ENCODE measurements at regions not wholly inside any gene's neighbourhood (a gene's known extent, or its start where the extent isn't known, plus 50 kb on each side); places are given as distances from the start of the nearest gene placed in this dataset.
A peak's percentile ranks its signal among the peaks of the same experiment; 100 is the strongest.
"Not testable (repeated sequence)": the region's sequence is repeated elsewhere in the genome, so short reads cannot be mapped to it uniquely, and the experiment has no call there.

DNA sequence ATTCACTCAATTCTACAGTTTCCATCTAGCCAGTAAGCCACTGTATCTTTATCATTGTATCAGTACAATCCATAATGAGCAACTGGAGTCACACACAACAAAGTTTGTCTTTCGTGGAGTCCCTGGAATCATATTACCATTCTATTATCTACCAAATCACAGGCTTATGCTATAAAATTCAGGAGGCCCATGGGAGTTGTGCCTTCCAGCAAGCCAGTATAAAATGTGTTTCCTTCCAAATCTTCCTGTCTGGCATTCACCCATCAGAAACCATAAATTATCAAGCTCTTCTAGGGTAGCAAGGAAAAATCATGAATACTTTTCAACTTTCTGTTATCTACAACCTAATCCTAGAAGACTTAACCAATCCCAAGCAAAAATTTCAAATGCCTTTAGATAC, 1383.3 kb upstream of the PCDH7 start:
- no peak for DNase-seq

DNA sequence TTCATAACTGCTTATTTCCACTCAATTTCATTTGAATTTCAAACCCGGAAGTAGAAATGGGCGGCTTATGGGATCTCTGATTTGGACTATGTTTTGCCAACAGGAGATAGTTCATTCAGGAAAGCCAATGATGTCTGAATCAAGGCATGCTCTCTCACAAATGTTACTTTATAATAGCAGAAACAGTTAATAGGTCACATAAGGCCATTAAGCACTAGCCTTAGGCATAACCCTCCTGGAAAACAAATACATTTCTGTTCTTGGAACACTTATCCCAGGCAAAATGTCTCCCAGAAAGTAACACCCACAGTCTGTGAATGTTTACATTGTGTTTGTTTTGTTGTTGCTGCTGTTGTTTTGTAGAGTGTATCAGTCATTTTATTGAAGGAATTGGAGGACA, 1347.2 kb upstream of the PCDH7 start:
- DNase-seq: no peak

DNA sequence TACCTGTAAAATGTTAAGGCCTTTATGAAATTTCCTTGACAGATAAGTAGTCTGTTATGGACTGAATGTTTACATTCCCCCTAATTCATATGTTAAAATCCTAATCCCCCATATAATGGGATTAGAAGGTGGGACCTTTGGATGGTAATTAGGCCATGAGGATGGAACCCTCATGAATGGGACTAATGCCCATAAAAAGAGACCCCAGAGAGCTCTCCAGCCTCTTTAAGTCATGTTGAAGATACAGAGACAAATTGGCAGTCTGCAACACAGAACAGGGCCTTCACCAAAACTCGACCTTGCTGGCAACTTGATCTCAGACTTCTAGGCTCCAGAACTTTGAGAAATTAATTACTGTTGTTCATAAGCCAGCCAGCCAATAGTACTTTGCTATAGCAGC, 1344.5 kb upstream of the PCDH7 start:
- no peak for DNase-seq

GRCh38 chr4:29378237-29378636, 1341.9 kb upstream of the PCDH7 start:
- DNase-seq: not testable (repeated sequence)

DNA sequence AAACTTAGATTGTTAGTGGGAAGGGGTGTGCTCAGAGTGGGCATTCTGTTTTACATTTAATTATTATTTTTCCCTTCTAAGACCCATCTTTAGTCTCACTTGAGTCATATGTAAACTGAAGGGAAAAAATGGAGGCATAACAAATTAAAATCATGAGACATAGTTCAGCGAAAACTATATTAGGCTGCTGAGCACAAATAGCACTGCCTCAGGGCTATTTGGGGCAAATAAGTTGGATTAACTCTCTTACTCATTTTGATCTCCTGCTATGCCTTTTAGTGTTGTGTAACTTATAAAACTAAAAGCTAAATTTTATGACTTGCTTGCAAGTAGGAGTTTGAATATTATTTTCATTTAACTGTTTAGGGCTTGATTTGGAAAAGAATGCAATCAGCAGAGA, 1329.2 kb upstream of the PCDH7 start:
- no peak for DNase-seq

DNA sequence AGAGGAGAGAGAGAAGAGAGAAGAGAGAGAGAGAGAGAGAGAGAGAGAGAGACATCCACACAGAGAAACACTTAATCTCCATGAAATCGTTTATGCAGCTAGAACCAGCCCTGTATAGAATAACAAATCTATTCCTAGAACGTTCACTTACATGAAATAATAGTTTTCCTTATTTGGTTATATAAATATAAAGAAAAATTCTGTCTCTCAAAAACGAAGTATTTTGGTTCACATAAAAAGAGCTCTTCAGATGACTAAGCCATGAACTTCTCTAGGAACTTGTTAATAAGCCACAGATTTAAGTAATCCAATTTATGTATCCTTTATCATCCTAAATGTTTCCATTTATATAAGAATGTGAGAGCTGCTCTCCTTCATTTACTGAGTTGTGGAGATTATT, 1315.1 kb upstream of the PCDH7 start:
- no peak for DNase-seq

- DNase-seq: no peak
Measured at GRCh38 chr4:29415771-29416170, 1304.4 kb upstream of the PCDH7 start.

- peak in 6 of 56 donors; percentile 1 to 30 (median 16) for DNase-seq
Measured at GRCh38 chr4:29423836-29424721, 1296.1 kb upstream of the PCDH7 start.

GRCh38 chr4:29453303-29453820, 1266.8 kb upstream of the PCDH7 start:
- DNase-seq: no peak

DNA sequence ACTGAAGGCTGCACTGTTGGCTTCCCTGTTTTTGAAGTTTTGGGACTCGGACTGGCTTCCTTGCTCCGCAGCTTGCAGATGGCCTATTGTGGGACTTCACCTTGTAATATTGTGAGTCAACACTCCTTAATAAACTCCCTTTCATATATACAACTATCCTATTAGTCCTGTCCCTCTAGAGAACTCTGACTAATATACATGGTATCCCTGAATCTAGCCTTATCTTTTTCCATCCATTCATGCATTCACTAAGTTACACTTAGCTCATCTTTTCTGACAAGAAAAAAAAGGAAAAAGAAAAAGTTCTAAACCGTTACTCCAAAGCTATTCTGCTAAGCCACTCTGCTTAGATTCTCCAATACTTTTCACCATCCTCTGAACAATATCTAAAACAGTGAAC, 1260.2 kb upstream of the PCDH7 start:
- no peak for DNase-seq

DNA sequence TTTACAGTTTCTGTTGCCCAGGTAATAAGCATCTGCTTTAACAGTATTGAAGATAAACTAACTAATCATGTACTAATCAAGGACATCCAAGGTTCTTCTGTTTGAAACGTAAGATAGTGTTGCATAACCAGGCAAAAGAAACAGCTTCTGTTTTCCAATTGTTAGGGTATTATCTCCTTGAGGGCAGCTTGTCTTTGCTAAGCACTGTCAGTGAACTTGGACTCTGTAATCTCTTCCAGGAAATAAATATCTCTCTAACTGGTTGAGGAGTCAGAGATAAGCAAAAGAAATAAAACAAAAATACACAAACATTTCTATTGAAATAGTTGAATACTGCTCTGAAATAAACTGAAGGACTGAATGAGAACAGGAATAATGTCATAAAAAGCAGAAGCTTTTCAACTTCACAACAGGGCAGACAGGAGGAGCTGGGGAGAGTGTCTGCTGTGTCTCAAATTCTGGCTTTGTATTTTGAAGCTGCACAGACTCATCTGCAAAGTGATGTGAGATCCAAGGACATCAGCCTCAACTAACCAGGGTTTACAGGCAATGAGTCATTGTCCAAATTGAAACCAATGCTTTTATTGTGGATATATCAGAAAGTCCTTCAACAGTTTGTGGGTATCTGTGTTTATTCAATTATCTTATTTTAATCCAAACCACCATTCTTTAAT, 1253.0 kb upstream of the PCDH7 start:
- no peak for DNase-seq

Data from nucleus accumbens (tissue), 56 donors.